ENCODE measurements at regions not wholly inside any gene's neighbourhood (a gene's known extent, or its start where the extent isn't known, plus 50 kb on each side); places are given as distances from the start of the nearest gene placed in this dataset.

DNA sequence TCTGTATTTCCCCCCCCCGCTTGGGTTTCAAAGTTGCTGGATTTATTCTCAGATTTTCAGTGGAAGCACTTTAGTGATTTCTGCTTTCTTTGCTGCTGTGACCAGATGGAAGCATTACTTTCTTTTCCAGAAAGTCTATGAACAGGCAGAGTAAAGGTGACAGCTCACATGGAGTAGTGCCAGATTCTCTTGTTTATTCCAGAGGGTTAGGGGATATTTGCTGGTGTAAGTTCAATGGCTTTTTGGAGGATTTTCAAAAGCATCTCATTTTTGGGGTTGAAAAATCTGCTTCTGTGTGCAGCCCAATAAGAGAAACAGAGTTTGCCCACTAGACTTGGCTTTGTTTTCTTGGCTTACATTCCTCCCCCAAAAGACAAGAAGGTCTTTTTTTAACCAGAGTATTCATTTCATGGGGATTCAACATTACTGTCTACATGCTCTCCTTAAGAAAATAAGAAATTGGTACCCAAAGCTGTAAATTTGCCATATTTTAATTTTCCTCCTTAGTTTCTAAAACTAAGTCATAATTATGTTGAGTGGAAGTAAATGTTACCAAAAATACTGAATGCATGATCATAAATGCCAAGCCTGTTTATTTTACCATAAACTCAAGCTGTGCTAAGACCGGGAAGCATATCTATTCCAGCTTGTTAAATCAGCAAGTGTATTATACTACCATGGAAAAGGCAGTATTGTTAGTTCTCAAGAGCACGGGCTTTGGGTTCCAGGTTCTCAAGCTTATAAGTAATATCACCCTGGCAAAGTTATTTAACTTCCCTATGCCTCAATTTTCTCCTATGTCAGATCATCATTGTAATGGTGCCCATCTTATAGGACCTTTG, 557.2 kb downstream of the CPS1 start:
- Mint-ChIP-seq H3K27ac (no peak overlapping the region), H3K4me1 (ENCODE audit: low read depth) (no peaks in the 10 kb centered on the region), H3K9me3 (no peaks in the 10 kb centered on the region), H3K36me3 (ENCODE audit: low read depth) (no peaks in the 10 kb centered on the region), H3K4me3 (no peak overlapping the region), H3K27me3 (ENCODE audit: insufficient read depth) (no peaks in the 10 kb centered on the region)
- no peak for DNase-seq (ENCODE audit: low spot score)
- intact Hi-C loops (cut with micrococcal nuclease), result no loop called here

DNA sequence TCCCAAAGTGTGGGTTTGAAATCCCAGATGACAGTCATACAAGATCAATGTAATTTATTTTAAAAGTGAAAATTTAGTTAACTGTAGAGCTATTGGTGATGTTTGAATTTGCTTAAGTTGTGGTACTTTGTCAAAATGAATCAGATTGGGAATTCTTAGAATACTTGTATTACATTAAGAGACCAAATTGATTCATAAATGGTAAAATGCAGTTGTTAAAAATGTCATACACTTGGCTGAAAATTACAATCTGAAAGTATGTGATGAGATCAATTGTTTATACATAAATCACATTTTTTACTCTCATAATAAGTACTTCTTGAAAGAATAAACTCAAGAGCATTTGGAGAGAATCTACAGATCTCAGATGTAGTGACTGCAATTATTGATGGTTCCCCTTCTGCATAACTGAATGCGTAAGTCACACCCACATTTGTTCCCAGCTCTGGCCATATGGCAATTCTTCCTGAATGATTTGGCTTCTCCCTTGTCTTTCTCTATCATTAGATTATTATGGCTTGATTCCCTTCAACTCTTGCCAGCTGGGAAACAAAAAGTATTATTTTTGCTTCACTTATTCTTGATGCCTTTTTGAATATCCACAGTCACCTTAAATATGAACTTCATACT, 558.5 kb downstream of the CPS1 start:
- H3K4me3 Mint-ChIP-seq, result no peak overlapping the region
- H3K27ac Mint-ChIP-seq, result no peak overlapping the region
- DNase-seq (ENCODE audit: low spot score), result no peak
- no peaks in the 10 kb centered on the region for H3K9me3 Mint-ChIP-seq
- no peaks in the 10 kb centered on the region for H3K36me3 Mint-ChIP-seq (ENCODE audit: low read depth)
- intact Hi-C loops (cut with micrococcal nuclease), result no loop called here
- no peaks in the 10 kb centered on the region for H3K27me3 Mint-ChIP-seq (ENCODE audit: insufficient read depth)
- H3K4me1 Mint-ChIP-seq (ENCODE audit: low read depth), result no peaks in the 10 kb centered on the region

DNA sequence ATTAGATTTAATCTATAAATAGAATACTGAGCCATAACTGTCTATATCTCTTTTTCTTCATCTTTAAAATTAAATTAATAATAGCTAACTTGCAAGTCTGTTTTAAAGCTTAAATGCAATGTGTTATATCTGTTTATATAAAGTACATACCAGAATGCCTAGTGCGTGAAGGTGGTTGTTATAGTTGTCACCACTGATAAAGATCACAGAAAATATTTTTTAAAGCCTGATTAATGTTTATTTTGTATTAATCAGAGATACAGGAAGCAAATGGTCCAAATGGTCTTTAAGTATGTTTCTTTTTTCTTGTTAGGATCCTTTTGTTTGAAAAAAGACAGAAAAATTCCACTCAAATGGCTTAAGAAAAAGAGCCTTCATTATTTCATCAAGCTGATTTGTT, 560.6 kb downstream of the CPS1 start:
- H3K27me3 Mint-ChIP-seq (ENCODE audit: insufficient read depth), result no peaks in the 10 kb centered on the region
- H3K36me3 Mint-ChIP-seq (ENCODE audit: low read depth), result no peaks in the 10 kb centered on the region

DNA sequence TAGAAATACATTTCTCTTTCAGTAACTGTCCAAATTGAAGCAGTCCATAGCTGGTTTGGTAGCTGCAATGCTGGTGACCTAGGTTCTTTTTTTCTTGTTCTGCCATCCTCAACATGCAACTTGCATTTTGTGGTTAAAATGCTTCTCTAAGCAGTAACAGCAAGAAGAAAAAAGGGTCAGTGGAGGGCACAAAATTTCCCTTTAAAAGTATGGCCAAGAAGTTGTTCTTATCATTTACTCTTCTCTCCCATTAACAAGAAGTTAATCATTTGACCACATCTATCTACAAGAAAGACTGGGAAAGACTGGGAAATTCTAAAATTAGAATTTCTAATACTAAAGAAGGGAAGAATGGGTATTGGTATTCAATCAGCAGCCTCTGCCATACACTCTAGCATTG, 569.9 kb downstream of the CPS1 start:
- Mint-ChIP-seq H3K4me1 (ENCODE audit: low read depth) (no peaks in the 10 kb centered on the region), H3K4me3 (no peak overlapping the region), H3K27ac (no peak overlapping the region), H3K27me3 (ENCODE audit: insufficient read depth) (no peaks in the 10 kb centered on the region), H3K9me3 (no peaks in the 10 kb centered on the region), H3K36me3 (ENCODE audit: low read depth) (no peaks in the 10 kb centered on the region)
- DNase-seq (ENCODE audit: low spot score), result no peak
- intact Hi-C loops (cut with micrococcal nuclease), result no loop called here

More for the DNA sequence above, 560.6 kb downstream of the CPS1 start:
- no peak for DNase-seq (ENCODE audit: low spot score)
- Mint-ChIP-seq H3K4me1 (ENCODE audit: low read depth) (no peaks in the 10 kb centered on the region), H3K4me3 (no peak overlapping the region), H3K27ac (no peak overlapping the region), H3K9me3 (no peaks in the 10 kb centered on the region)
- intact Hi-C loops (cut with micrococcal nuclease), result no loop called here

DNA sequence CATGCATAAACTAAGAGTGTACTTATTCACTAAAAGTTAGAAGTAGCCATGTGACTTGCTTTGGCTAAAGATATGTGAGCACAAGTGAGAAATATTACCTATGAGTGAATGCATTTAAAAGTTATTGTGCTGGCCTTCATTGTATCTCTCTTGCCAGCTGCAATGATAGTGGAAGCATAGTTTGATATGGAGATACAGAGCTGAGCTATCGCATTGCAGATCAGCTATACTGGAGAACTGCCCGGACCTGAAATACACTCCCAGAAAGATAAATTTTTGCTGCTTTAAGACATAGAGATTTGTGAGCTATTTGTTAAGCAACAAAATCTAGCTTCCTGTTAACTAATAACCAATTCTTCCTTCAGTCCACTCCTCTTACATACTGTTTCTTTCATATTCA, 571.1 kb downstream of the CPS1 start:
- intact Hi-C loops (cut with micrococcal nuclease), result no loop called here
- DNase-seq (ENCODE audit: low spot score), result no peak
- no peaks in the 10 kb centered on the region for H3K36me3 Mint-ChIP-seq (ENCODE audit: low read depth)
- H3K4me3 Mint-ChIP-seq, result no peak overlapping the region
- no peaks in the 10 kb centered on the region for H3K9me3 Mint-ChIP-seq
- H3K27ac Mint-ChIP-seq, result no peak overlapping the region
- H3K4me1 Mint-ChIP-seq (ENCODE audit: low read depth), result no peaks in the 10 kb centered on the region
- no peaks in the 10 kb centered on the region for H3K27me3 Mint-ChIP-seq (ENCODE audit: insufficient read depth)

DNA sequence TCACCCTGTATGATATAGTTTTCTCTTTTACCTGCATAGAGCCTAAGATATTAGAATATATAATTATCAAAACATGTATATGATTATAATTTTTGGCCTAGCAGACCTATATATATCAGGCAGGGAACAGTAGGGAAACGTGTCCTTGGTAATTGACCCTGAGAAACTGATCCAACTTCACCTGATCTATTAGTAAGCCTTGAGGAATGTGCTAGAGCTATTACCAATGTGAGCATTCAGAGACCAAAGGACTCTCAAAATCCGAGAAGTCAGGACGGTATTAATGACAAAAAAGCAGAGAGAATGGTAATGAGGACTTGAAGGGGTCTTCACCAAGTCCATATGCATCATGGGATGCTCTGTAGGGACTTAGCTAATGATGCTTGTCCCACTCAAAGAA, 571.9 kb downstream of the CPS1 start:
- Mint-ChIP-seq H3K27me3 (ENCODE audit: insufficient read depth) (no peaks in the 10 kb centered on the region), H3K4me3 (no peak overlapping the region), H3K27ac (no peak overlapping the region), H3K36me3 (ENCODE audit: low read depth) (no peaks in the 10 kb centered on the region), H3K4me1 (ENCODE audit: low read depth) (no peaks in the 10 kb centered on the region), H3K9me3 (no peaks in the 10 kb centered on the region)
- intact Hi-C loops (cut with micrococcal nuclease), result no loop called here
- DNase-seq (ENCODE audit: low spot score), result no peak

DNA sequence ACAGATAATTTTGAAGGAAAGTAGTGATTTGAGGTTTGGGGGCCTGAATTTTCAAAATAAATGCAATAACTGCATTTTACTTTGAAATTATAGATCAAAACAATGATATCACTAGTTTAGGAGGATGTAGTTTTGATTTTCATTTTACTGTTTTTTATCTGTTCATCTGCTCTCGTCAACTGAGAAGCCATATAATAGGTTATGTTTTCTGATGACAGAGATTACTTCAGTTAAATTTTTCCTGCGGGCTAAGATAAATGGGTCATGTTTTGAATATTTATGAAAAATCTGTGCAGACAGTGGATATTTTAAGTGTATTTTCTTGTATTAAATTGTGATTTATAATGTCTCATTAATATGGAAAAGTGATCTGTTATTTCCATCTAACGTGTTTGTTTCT, 573.4 kb downstream of the CPS1 start:
- DNase-seq (ENCODE audit: low spot score), result no peak
- no peak overlapping the region for H3K27ac Mint-ChIP-seq
- no peak overlapping the region for H3K4me3 Mint-ChIP-seq
- H3K27me3 Mint-ChIP-seq (ENCODE audit: insufficient read depth), result no peaks in the 10 kb centered on the region
- H3K36me3 Mint-ChIP-seq (ENCODE audit: low read depth), result no peaks in the 10 kb centered on the region
- H3K9me3 Mint-ChIP-seq, result no peaks in the 10 kb centered on the region
- intact Hi-C loops (cut with micrococcal nuclease), result no loop called here
- H3K4me1 Mint-ChIP-seq (ENCODE audit: low read depth), result no peaks in the 10 kb centered on the region

DNA sequence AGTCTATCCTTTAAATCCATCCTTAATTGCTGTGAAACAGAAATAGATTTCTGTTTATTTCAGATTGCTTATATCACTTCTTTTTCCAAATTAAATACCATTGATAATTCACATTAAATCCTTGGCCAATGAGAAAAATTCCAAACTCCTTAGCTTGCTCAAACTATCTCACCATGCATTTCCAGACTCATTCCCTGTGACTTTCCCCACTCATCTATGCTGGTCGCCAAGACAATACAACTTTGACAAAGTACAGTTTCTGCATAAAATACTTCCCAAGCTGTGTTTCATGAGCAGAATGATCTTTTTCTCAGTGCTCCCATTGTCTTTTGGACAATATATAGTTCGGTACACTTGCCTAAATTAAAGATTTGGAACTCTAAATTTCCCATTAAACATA, 575.6 kb downstream of the CPS1 start:
- no peak for DNase-seq (ENCODE audit: low spot score)
- Mint-ChIP-seq H3K9me3 (no peaks in the 10 kb centered on the region), H3K4me1 (ENCODE audit: low read depth) (no peaks in the 10 kb centered on the region), H3K36me3 (ENCODE audit: low read depth) (no peaks in the 10 kb centered on the region), H3K27ac (no peak overlapping the region), H3K4me3 (no peak overlapping the region), H3K27me3 (ENCODE audit: insufficient read depth) (no peaks in the 10 kb centered on the region)
- intact Hi-C loops (cut with micrococcal nuclease), result no loop called here

DNA sequence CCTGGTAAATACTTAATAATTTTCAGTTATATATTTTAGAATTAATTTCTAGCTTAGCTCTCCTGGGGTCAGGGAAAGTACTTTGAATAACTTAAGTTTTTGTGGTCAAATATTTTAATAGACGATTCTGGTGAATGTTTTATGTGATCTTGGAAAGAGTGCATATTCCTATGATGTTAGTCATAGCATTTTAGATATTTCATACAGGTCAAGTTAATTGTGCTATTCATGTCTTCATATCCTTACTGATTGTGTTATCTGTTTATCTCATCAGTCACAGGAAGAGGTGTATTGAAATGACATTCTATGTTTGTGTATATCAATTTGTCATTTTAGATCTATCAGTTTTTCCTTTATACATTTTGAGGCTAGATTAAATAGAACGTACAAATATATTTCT, 576.2 kb downstream of the CPS1 start:
- Mint-ChIP-seq H3K9me3 (no peaks in the 10 kb centered on the region), H3K4me3 (no peak overlapping the region), H3K27ac (no peak overlapping the region), H3K4me1 (ENCODE audit: low read depth) (no peaks in the 10 kb centered on the region), H3K36me3 (ENCODE audit: low read depth) (no peaks in the 10 kb centered on the region), H3K27me3 (ENCODE audit: insufficient read depth) (no peaks in the 10 kb centered on the region)
- intact Hi-C loops (cut with micrococcal nuclease), result no loop called here
- no peak for DNase-seq (ENCODE audit: low spot score)

DNA sequence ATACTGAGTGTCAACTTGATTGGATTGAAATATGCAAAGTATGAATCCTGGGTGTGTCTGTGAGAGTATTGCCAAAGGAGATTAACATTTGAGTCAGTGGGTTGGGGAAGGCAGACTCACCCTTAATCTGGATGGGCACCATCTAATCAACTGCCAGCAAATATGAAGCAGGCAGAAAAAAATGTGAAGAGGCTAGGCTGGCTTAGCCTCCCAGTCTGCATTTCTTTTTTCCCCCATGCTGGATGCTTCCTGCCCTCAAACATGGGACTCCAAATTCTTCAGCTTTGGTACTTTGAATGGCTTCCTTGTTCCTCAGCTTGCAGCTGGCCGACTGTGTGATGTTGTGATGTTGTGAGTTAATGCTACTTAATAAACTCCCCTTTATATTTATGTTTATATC, 577.4 kb downstream of the CPS1 start:
- DNase-seq (ENCODE audit: low spot score), result no peak
- Mint-ChIP-seq H3K4me3 (no peak overlapping the region), H3K9me3 (no peaks in the 10 kb centered on the region), H3K36me3 (ENCODE audit: low read depth) (no peaks in the 10 kb centered on the region), H3K27ac (no peak overlapping the region), H3K27me3 (ENCODE audit: insufficient read depth) (no peaks in the 10 kb centered on the region), H3K4me1 (ENCODE audit: low read depth) (no peaks in the 10 kb centered on the region)
- intact Hi-C loops (cut with micrococcal nuclease), result no loop called here

DNA sequence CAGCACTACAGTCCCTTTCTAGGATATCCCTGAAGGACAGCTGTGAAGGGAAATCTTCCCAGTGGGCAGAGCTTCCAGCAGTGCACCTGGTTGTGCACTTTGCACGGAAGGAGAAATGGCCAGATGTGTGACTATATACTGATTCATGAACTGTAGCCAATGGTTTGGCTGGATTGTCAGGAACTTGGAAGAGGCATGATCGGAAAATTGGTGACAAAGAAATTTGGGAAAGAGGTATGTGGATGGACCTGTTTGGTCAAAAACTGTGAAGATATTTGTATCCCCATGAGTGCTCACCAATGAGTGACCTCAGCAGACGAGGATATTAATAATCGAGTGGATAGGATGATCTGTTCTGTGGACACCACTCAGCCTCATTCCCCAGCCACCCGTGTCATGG, 582.2 kb downstream of the CPS1 start:
- no peak for DNase-seq (ENCODE audit: low spot score)
- Mint-ChIP-seq H3K4me1 (ENCODE audit: low read depth) (no peaks in the 10 kb centered on the region), H3K4me3 (no peak overlapping the region), H3K36me3 (ENCODE audit: low read depth) (no peaks in the 10 kb centered on the region), H3K9me3 (no peaks in the 10 kb centered on the region), H3K27ac (no peak overlapping the region), H3K27me3 (ENCODE audit: insufficient read depth) (no peaks in the 10 kb centered on the region)
- intact Hi-C loops (cut with micrococcal nuclease), result no loop called here

DNA sequence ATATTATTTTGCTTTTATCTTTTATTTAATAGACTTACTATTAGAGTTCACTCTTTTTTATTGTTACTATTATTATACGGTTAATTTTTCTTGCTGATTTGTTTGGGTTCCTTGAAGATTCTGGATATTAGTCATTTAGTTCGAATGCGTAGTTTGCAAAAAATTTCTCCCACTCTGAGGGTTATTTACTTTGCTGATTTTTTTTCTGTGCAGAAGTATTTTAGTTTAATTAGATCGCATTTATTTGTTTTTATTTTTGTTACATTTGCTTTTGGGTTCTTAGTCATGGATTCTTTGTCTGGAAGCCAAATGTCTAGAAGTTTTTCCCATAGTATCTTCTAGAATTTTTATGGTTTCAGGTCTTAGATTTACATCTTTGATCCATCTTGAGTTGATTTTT, 585.2 kb downstream of the CPS1 start:
- H3K27ac Mint-ChIP-seq, result no peak overlapping the region
- no peaks in the 10 kb centered on the region for H3K4me1 Mint-ChIP-seq (ENCODE audit: low read depth)
- no peaks in the 10 kb centered on the region for H3K9me3 Mint-ChIP-seq
- H3K27me3 Mint-ChIP-seq (ENCODE audit: insufficient read depth), result no peaks in the 10 kb centered on the region
- no peak for DNase-seq (ENCODE audit: low spot score)
- intact Hi-C loops (cut with micrococcal nuclease), result no loop called here
- no peak overlapping the region for H3K4me3 Mint-ChIP-seq
- H3K36me3 Mint-ChIP-seq (ENCODE audit: low read depth), result no peaks in the 10 kb centered on the region

DNA sequence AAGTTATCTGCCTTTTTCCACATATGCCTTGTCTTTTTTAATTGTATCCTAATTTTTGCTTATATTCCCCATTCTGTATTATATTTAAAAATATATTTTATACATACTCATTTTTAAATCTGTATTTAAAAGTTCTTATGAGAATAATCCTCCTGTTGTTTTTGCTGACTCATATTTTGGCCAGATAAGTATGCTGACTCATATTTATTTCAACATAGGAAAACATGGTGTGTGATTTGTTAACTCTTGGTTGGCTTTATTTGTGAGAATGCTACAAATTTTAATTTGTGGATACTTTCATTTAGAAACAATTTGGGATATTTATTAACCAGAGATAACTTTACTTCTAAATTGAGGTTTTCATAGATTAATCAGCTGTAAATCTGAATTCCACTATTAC, 587.7 kb downstream of the CPS1 start:
- no peak overlapping the region for H3K4me3 Mint-ChIP-seq
- no peaks in the 10 kb centered on the region for H3K27me3 Mint-ChIP-seq (ENCODE audit: insufficient read depth)
- H3K36me3 Mint-ChIP-seq (ENCODE audit: low read depth), result no peaks in the 10 kb centered on the region
- DNase-seq (ENCODE audit: low spot score), result no peak
- H3K9me3 Mint-ChIP-seq, result no peaks in the 10 kb centered on the region
- H3K4me1 Mint-ChIP-seq (ENCODE audit: low read depth), result no peaks in the 10 kb centered on the region
- H3K27ac Mint-ChIP-seq, result no peak overlapping the region
- intact Hi-C loops (cut with micrococcal nuclease), result no loop called here
